ENCODE measurements at regions not wholly inside any gene's neighbourhood (a gene's known extent, or its start where the extent isn't known, plus 50 kb on each side); places are given as distances from the start of the nearest gene placed in this dataset.

GRCh38 chr3:86673991-86674390, 317.0 kb downstream of the VGLL3 start:
- ChIA-PET POLR2A (no interaction called here), CTCF (no interaction called here)
- Mint-ChIP-seq H3K36me3 (no peaks in the 10 kb centered on the region), H3K27ac (no peak overlapping the region), H3K4me1 (no peaks in the 10 kb centered on the region), H3K27me3 (no peaks in the 10 kb centered on the region), H3K4me3 (no peak overlapping the region), H3K9me3 (peaks cover 10 to 58% (median 18%) of the 10 kb centered on the region in 5 donors)
- no peak for DNase-seq
- H3K4me3 ChIP-seq (ENCODE audit: low read length), result no peak overlapping the region
- H3K27me3 ChIP-seq (ENCODE audit: insufficient read depth, low read length, poor library complexity, severe bottlenecking), result no peaks in the 10 kb centered on the region
- no peaks in the 10 kb centered on the region for H3K4me1 ChIP-seq (ENCODE audit: insufficient read depth, low read length)
- no peaks in the 10 kb centered on the region for H3K36me3 ChIP-seq (ENCODE audit: insufficient read depth, low read length)
- no peak overlapping the region for H3K27ac ChIP-seq (ENCODE audit: low read depth, low read length)
- no peaks in the 10 kb centered on the region for H3K9me3 ChIP-seq (ENCODE audit: low read length)

GRCh38 chr3:86661817-86662216, 329.1 kb downstream of the VGLL3 start:
- Mint-ChIP-seq H3K4me1 (no peaks in the 10 kb centered on the region), H3K27me3 (no peaks in the 10 kb centered on the region), H3K36me3 (no peaks in the 10 kb centered on the region), H3K9me3 (peaks cover 0 to 18% (median 7%) of the 10 kb centered on the region in 5 donors), H3K27ac (no peak overlapping the region), H3K4me3 (no peak overlapping the region)
- Histone ChIP-seq H3K27ac (ENCODE audit: low read depth, low read length) (no peak overlapping the region), H3K4me3 (ENCODE audit: low read length) (no peak overlapping the region), H3K27me3 (ENCODE audit: insufficient read depth, low read length, poor library complexity, severe bottlenecking) (no peaks in the 10 kb centered on the region), H3K9me3 (ENCODE audit: low read length) (no peaks in the 10 kb centered on the region), H3K36me3 (ENCODE audit: insufficient read depth, low read length) (no peaks in the 10 kb centered on the region), H3K4me1 (ENCODE audit: insufficient read depth, low read length) (no peaks in the 10 kb centered on the region)
- DNase-seq, result no peak
- ChIA-PET CTCF (no interaction called here), POLR2A (no interaction called here)

GRCh38 chr3:86658876-86659275, 332.1 kb downstream of the VGLL3 start:
- ChIA-PET CTCF (no interaction called here), POLR2A (no interaction called here)
- no peaks in the 10 kb centered on the region for H3K9me3 ChIP-seq (ENCODE audit: low read length)
- no peak overlapping the region for H3K27ac ChIP-seq (ENCODE audit: low read depth, low read length)
- DNase-seq, result no peak
- H3K4me1 ChIP-seq (ENCODE audit: insufficient read depth, low read length), result no peaks in the 10 kb centered on the region
- H3K27me3 ChIP-seq (ENCODE audit: insufficient read depth, low read length, poor library complexity, severe bottlenecking), result no peaks in the 10 kb centered on the region
- no peaks in the 10 kb centered on the region for H3K4me1 Mint-ChIP-seq
- no peak overlapping the region for H3K4me3 ChIP-seq (ENCODE audit: low read length)
- no peaks in the 10 kb centered on the region for H3K27me3 Mint-ChIP-seq
- peaks cover 0 to 13% (median 4%) of the 10 kb centered on the region in 5 donors for H3K9me3 Mint-ChIP-seq
- H3K4me3 Mint-ChIP-seq, result no peak overlapping the region
- no peaks in the 10 kb centered on the region for H3K36me3 Mint-ChIP-seq
- no peak overlapping the region for H3K27ac Mint-ChIP-seq
- H3K36me3 ChIP-seq (ENCODE audit: insufficient read depth, low read length), result no peaks in the 10 kb centered on the region

GRCh38 chr3:86654806-86655460, 336.0 kb downstream of the VGLL3 start:
- Mint-ChIP-seq H3K4me3 (no peak overlapping the region), H3K4me1 (no peaks in the 10 kb centered on the region), H3K27ac (no peak overlapping the region), H3K36me3 (no peaks in the 10 kb centered on the region), H3K27me3 (no peaks in the 10 kb centered on the region), H3K9me3 (peaks cover 0 to 16% (median 0%) of the 10 kb centered on the region in 5 donors)
- Histone ChIP-seq H3K9me3 (ENCODE audit: low read length) (no peaks in the 10 kb centered on the region), H3K4me1 (ENCODE audit: insufficient read depth, low read length) (no peaks in the 10 kb centered on the region), H3K27me3 (ENCODE audit: insufficient read depth, low read length, poor library complexity, severe bottlenecking) (no peaks in the 10 kb centered on the region), H3K27ac (ENCODE audit: low read depth, low read length) (no peak overlapping the region), H3K4me3 (ENCODE audit: low read length) (no peak overlapping the region), H3K36me3 (ENCODE audit: insufficient read depth, low read length) (no peaks in the 10 kb centered on the region)
- CTCF ChIA-PET, result no interaction called here
- DNase-seq, result no peak
- POLR2A ChIA-PET, result no interaction called here

GRCh38 chr3:86653661-86654205, 337.2 kb downstream of the VGLL3 start:
- H3K36me3 Mint-ChIP-seq, result no peaks in the 10 kb centered on the region
- Histone ChIP-seq H3K36me3 (ENCODE audit: insufficient read depth, low read length) (no peaks in the 10 kb centered on the region), H3K4me1 (ENCODE audit: insufficient read depth, low read length) (no peaks in the 10 kb centered on the region), H3K27me3 (ENCODE audit: insufficient read depth, low read length, poor library complexity, severe bottlenecking) (no peaks in the 10 kb centered on the region), H3K9me3 (ENCODE audit: low read length) (no peaks in the 10 kb centered on the region), H3K4me3 (ENCODE audit: low read length) (no peak overlapping the region), H3K27ac (ENCODE audit: low read depth, low read length) (no peak overlapping the region)
- H3K27me3 Mint-ChIP-seq, result no peaks in the 10 kb centered on the region
- H3K4me1 Mint-ChIP-seq, result no peaks in the 10 kb centered on the region
- H3K27ac Mint-ChIP-seq, result no peak overlapping the region
- ChIA-PET CTCF (no interaction called here), POLR2A (no interaction called here)
- no peak for DNase-seq
- peaks cover 0 to 16% (median 0%) of the 10 kb centered on the region in 5 donors for H3K9me3 Mint-ChIP-seq
- H3K4me3 Mint-ChIP-seq, result no peak overlapping the region

- no peaks in the 10 kb centered on the region for H3K4me1 Mint-ChIP-seq
- no peaks in the 10 kb centered on the region for H3K4me1 ChIP-seq (ENCODE audit: insufficient read depth, low read length)
- H3K4me3 ChIP-seq (ENCODE audit: low read length), result no peak overlapping the region
- H3K27ac ChIP-seq (ENCODE audit: low read depth, low read length), result no peak overlapping the region
- no peaks in the 10 kb centered on the region for H3K36me3 Mint-ChIP-seq
- CTCF ChIA-PET, result no interaction called here
- H3K27me3 ChIP-seq (ENCODE audit: insufficient read depth, low read length, poor library complexity, severe bottlenecking), result no peaks in the 10 kb centered on the region
- H3K4me3 Mint-ChIP-seq, result no peak overlapping the region
- no peaks in the 10 kb centered on the region for H3K9me3 ChIP-seq (ENCODE audit: low read length)
- DNase-seq, result no peak
- POLR2A ChIA-PET, result no interaction called here
- H3K9me3 Mint-ChIP-seq, result peaks cover 0 to 8% (median 5%) of the 10 kb centered on the region in 5 donors
- H3K27me3 Mint-ChIP-seq, result no peaks in the 10 kb centered on the region
- no peak overlapping the region for H3K27ac Mint-ChIP-seq
- H3K36me3 ChIP-seq (ENCODE audit: insufficient read depth, low read length), result no peaks in the 10 kb centered on the region
Observed at GRCh38 chr3:86648087-86648486, 342.9 kb downstream of the VGLL3 start.

GRCh38 chr3:86645756-86646155, 345.2 kb downstream of the VGLL3 start:
- H3K36me3 Mint-ChIP-seq, result no peaks in the 10 kb centered on the region
- CTCF ChIA-PET, result no interaction called here

GRCh38 chr3:86634361-86634760, 356.6 kb downstream of the VGLL3 start:
- peaks cover 4 to 33% (median 22%) of the 10 kb centered on the region in 5 donors for H3K9me3 Mint-ChIP-seq
- no peak overlapping the region for H3K4me3 Mint-ChIP-seq
- Histone ChIP-seq H3K9me3 (ENCODE audit: low read length) (no peaks in the 10 kb centered on the region), H3K4me3 (ENCODE audit: low read length) (no peak overlapping the region), H3K4me1 (ENCODE audit: insufficient read depth, low read length) (no peaks in the 10 kb centered on the region), H3K27ac (ENCODE audit: low read depth, low read length) (no peak overlapping the region), H3K27me3 (ENCODE audit: insufficient read depth, low read length, poor library complexity, severe bottlenecking) (no peaks in the 10 kb centered on the region), H3K36me3 (ENCODE audit: insufficient read depth, low read length) (no peaks in the 10 kb centered on the region)
- no peaks in the 10 kb centered on the region for H3K4me1 Mint-ChIP-seq
- H3K36me3 Mint-ChIP-seq, result no peaks in the 10 kb centered on the region
- ChIA-PET CTCF (no interaction called here), POLR2A (no interaction called here)
- no peak for DNase-seq
- H3K27me3 Mint-ChIP-seq, result no peaks in the 10 kb centered on the region
- H3K27ac Mint-ChIP-seq, result no peak overlapping the region

More at GRCh38 chr3:86645756-86646155, 345.2 kb downstream of the VGLL3 start:
- Histone ChIP-seq H3K27ac (ENCODE audit: low read depth, low read length) (no peak overlapping the region), H3K36me3 (ENCODE audit: insufficient read depth, low read length) (no peaks in the 10 kb centered on the region), H3K4me3 (ENCODE audit: low read length) (no peak overlapping the region), H3K4me1 (ENCODE audit: insufficient read depth, low read length) (no peaks in the 10 kb centered on the region), H3K9me3 (ENCODE audit: low read length) (no peaks in the 10 kb centered on the region), H3K27me3 (ENCODE audit: insufficient read depth, low read length, poor library complexity, severe bottlenecking) (no peaks in the 10 kb centered on the region)
- Mint-ChIP-seq H3K27ac (no peak overlapping the region), H3K4me1 (no peaks in the 10 kb centered on the region), H3K4me3 (no peak overlapping the region), H3K27me3 (no peaks in the 10 kb centered on the region), H3K9me3 (peaks cover 0 to 8% (median 2%) of the 10 kb centered on the region in 5 donors)
- DNase-seq, result no peak
- POLR2A ChIA-PET, result interaction anchor here (0.6 kb wide), 1 partner anchor 12 kb away, joined by 3 read pairs; no protein-coding TSS in a partner anchor
